HG03342 (cell line): ENCODE measurements at regions not wholly inside any gene's neighbourhood (a gene's known extent, or its start where the extent isn't known, plus 50 kb on each side); places are given as distances from the start of the nearest gene placed in this dataset.

ENCODE experiments used
- ATAC-seq: cut with Tn5 transposase; IDR thresholded peaks from one replicate; pipeline ENCODE4 v1.9.1; 2021; ENCODE audit warnings: mild to moderate bottlenecking, moderate library complexity; ENCODE audit not compliant: unreplicated experiment

DNA sequence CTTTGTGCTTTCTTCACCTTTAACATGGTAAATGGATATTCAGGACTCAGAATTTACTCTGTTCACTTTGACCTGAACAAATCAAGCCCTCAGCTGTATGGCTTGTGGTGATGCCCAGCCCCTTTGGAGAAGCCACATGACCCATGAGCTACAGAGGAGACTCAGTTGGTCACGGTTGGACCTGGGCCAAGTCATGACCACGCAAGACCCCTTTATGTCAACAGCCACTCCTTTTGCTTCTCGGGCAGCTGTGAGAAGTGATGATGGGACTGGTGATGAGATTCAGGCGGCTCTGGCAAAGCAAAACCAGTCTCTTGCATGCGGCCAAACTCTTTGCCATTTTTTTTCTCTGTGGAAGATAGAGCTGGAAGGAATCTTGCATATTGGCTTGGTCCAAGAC, 96.5 kb upstream of the AJAP1 start:
- ATAC-seq, result no peak

- ATAC-seq, result no peak
Observed at GRCh38 chr1:4561205-4561604, 93.2 kb upstream of the AJAP1 start.

DNA sequence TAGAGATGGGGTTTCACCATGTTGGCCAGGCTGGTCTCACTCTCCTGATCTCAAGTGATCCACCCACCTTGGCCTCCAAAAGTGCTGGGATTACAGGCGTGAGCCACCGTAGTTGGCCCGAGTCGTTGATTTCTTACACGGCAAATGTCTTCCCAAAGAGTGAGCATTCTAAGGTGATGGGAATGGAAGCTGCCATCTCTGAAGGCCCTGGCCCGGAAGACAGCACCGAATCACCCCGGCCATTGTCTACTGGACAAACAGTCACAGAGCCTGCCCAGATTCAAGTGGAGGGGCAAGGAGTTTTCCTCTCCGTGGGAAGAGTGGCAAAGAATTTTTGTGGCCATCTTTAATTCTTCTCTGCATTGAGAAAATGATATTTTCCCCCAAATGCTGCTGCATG, 92.1 kb upstream of the AJAP1 start:
- no peak for ATAC-seq

- no peak for ATAC-seq
Observed at GRCh38 chr1:4563586-4563985, 90.8 kb upstream of the AJAP1 start.

- ATAC-seq, result no peak
Observed at GRCh38 chr1:4564051-4564450, 90.4 kb upstream of the AJAP1 start.

GRCh38 chr1:4565166-4565565, 89.2 kb upstream of the AJAP1 start:
- no peak for ATAC-seq

GRCh38 chr1:4565801-4566449, 88.5 kb upstream of the AJAP1 start:
- no peak for ATAC-seq

- ATAC-seq, result no peak
Observed at GRCh38 chr1:4571263-4571662, 83.1 kb upstream of the AJAP1 start.

GRCh38 chr1:4573526-4573925, 80.9 kb upstream of the AJAP1 start:
- no peak for ATAC-seq

DNA sequence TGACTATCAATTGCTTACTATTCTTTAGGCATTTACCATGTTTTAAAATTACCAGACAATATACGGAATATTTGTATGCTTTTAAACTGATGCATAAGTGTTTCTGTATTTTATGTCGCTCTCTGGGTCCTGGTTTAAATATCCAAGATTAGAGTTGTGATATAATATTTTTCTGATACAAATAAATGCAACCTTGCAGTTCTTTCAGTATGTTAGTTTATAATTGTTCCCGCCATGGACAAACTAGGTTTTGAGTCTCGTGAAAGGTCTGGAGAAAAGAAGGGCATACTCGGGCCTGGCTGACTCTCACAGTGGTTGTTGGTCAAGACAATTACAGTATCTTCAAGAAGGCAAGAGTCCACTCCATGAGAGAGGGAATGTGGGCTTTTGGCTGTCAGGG, 72.6 kb upstream of the AJAP1 start:
- no peak for ATAC-seq

DNA sequence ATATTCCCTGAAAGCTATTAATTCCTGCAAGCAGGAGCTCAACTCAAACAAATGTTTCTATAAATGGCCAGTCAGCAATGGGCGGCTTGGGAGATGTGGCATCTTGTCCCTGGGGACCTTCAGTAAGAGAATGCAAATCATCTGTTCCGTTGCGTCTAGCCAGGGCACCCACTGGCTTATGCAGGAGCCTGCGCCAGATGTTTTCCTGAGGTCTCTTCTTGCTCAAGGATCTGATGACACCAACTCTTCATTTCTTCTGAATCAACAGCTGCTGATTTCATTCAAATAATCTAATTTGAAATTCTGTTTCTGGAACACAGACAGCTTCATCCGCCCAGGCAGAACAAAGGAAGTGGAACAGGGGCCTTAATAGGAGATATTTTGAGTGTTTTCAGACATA, 70.0 kb upstream of the AJAP1 start:
- ATAC-seq, result no peak

DNA sequence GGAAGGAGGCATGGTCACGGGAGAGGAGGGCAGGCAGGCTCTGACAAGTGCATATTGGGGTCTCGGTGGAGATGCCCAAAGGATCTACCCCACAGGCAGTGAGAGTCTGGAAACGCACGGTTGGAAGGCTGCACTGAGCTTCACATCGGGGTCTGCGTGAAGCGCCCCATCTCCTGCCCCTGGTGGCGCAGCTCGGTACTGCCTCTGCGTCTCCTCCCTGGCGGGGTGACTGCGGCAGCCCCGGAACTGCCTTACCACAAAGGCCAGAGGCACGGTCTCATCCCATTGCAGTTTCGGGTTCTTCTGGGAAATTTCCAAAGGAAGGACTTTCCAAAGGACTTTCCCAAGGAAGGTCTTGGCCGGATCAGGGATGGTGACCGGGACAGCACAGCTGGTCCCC, 69.2 kb upstream of the AJAP1 start:
- ATAC-seq, result peak; percentile 64

DNA sequence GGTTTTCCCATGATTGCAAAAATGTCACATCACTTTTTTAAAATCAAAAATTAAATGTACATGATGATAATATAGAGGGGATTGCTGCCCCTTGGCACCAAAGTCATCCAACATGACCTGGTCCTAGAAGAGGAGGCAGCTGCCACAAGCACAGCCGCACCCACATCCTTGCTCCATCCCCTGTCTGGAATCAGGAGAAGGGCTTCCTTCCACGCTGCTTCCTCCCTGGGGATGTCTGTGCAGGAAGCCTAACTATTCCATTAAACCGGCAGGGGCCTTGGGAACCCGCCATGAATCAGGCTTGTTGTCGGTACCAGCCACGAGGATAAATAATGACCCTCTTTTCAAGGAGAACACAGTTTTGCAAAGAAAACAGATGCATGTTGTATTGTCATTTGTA, 68.7 kb upstream of the AJAP1 start:
- no peak for ATAC-seq

GRCh38 chr1:4586611-4587160, 67.7 kb upstream of the AJAP1 start:
- ATAC-seq, result no peak

DNA sequence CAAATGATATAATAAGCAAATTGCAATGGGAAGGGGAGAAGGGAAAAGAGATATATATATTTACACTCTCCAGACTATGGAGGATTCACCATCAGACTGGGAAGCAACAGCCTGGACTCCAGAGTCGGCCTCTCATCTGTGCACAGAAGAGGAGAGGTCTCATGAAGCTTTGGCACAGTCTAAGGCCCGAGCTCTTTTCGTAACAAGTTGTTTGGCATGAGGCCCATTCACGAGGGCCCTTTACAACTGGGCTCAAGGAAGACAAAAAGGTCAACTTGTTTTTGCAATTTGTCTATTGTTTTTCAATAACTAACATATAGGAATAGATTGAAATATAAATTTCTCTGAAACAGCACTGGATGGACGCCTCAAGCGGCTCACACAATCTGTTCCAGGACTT, 66.7 kb upstream of the AJAP1 start:
- no peak for ATAC-seq

- no peak for ATAC-seq
Observed at GRCh38 chr1:4590756-4591155, 63.7 kb upstream of the AJAP1 start.

DNA sequence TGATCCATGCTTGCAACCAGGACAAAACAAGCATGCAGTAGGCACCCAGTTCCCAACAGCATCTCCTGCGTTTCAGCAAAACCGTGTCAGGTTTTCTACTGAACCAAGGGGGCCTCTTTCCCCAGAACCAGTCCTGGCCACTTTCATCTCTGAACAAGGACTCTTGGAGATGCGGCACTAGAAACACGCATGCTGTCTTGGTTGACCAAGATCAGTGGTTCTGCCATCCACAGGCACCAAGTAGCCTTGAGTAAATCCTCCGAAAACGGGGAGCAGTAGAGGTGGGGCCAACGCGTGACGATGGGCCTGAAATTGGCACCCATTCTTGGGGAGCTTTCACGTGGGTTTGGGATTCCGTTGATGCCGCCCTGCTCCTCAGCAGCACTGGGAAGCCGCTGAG, 62.5 kb upstream of the AJAP1 start:
- ATAC-seq, result no peak

DNA sequence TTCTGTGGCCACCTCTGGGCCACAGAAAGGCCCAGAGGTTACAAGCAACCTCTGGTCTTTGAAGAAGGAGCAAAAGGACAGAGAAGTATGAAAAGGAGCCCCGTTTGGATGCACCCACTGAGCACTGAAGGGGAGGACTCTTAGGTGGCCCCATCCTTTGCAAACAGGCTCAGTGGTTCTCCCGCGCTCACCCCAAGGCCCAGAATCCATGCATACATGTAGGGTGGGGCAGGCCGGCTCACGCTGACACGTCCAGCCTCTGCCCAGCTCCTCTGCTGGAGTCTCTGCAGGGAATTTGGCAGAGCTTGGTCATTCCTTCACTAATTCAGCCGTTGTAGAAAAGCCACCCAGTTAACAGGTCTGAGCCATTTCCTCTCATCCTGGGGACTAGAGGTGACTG, 61.3 kb upstream of the AJAP1 start:
- ATAC-seq, result no peak

DNA sequence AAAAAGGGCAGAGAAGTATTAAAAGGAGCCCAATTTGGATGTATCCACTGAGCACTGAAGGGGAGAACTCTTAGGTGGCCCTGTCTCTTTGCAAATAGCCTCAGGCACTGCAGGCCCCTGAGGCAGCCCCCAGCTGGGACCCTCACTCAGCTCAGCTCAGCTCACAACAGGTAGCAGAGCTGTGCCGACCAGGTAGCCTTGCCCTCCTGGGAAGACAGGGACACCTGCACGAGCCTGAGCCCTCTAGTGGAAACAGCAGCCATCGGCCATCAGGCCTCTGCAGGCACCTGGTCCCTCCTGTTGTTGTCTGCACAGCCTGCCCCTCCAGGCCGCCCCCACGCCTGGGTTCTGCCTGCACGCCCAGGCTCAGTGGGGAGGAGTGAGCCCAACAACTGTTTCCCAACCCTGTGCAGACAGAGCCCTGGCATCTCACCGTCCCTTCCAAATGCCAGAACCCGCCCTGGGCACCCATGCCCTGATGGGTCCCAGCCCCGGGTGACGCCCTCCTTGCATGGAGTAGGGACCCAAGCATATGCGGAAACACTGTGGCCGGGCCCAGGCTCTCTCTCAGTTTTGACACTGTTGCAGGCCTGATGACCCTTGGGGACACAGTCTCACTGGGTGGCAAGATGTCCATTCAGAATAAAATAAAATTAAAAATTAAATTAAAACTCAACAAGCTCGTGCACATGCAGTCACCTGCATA, 60.0 kb upstream of the AJAP1 start:
- ATAC-seq, result no peak

- no peak for ATAC-seq
Observed at GRCh38 chr1:4595341-4596225, 58.8 kb upstream of the AJAP1 start.

- ATAC-seq, result no peak
Observed at GRCh38 chr1:4596486-4596885, 57.9 kb upstream of the AJAP1 start.

GRCh38 chr1:4597020-4597419, 57.4 kb upstream of the AJAP1 start:
- ATAC-seq, result no peak
